GM12873 (cell line): ENCODE measurements at regions not wholly inside any gene's neighbourhood (a gene's known extent, or its start where the extent isn't known, plus 50 kb on each side); places are given as distances from the start of the nearest gene placed in this dataset.

Experiments used
- TF ChIP-seq, protein P1 (sequence below): IDR thresholded peaks from 2 replicates; pipeline ENCODE4 v1.5.1; 2012; ENCODE audit warnings: low read depth, mild to moderate bottlenecking, moderate library complexity, low read length, control low read depth; ENCODE audit not compliant: insufficient read depth; ENCODE audit errors: missing control alignments

- TF ChIP-seq, protein P1, sequence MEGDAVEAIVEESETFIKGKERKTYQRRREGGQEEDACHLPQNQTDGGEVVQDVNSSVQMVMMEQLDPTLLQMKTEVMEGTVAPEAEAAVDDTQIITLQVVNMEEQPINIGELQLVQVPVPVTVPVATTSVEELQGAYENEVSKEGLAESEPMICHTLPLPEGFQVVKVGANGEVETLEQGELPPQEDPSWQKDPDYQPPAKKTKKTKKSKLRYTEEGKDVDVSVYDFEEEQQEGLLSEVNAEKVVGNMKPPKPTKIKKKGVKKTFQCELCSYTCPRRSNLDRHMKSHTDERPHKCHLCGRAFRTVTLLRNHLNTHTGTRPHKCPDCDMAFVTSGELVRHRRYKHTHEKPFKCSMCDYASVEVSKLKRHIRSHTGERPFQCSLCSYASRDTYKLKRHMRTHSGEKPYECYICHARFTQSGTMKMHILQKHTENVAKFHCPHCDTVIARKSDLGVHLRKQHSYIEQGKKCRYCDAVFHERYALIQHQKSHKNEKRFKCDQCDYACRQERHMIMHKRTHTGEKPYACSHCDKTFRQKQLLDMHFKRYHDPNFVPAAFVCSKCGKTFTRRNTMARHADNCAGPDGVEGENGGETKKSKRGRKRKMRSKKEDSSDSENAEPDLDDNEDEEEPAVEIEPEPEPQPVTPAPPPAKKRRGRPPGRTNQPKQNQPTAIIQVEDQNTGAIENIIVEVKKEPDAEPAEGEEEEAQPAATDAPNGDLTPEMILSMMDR: no peak
Measured at GRCh38 chr15:61653110-61653509, 407.1 kb downstream of the VPS13C start.

DNA sequence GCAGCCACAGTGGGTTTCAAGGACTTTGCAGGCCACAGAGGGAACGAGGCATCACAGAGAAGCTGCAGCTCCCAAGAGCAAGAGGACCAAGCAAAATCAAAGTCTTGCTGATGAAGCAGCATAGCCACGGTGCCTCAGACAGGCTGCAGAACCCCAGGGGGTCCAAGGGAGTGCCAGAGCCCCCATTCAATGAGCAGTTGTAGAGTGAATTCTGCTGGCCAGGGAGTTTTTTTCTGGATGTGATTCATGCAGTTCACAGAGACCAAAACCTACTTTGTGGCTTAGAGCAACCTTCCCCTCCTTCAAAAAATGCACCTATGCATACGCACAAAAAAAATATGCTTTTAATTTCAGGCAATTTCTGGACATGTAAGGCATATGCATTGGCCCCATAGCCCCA is 409.0 kb downstream of the VPS13C start:
- TF ChIP-seq, protein P1: no peak

- TF ChIP-seq, protein P1: no peak
Measured at GRCh38 chr15:61649046-61649445, 411.2 kb downstream of the VPS13C start.

- TF ChIP-seq, protein P1: no peak
Measured at GRCh38 chr15:61644550-61644949, 415.4 kb upstream of the RORA start.

- TF ChIP-seq, protein P1: no peak
Measured at GRCh38 chr15:61641645-61642044, 412.5 kb upstream of the RORA start.

GRCh38 chr15:61640756-61641155 is 411.7 kb upstream of the RORA start:
- TF ChIP-seq, protein P1: no peak

DNA sequence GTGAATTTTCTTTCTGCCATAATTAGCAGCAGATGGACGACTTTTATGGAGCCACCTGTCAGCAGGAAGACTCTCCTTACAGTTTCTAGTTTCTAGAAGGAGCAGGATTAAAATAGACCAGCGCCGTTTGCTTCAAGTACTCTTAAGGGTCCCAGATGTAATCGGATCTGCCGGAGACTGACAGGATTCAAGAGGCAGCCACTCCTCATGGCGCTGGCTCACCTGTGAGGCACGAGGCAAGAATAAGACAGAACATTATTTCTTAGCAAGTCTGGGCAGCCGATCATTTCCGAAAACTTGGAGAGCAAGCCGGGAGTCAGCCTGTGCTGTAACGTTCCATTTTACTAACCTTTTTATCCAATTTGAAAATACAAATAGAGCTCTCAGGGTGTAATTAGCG is 410.4 kb upstream of the RORA start:
- TF ChIP-seq, protein P1: no peak
